GM23338 (cell line): ENCODE measurements at regions not wholly inside any gene's neighbourhood (a gene's known extent, or its start where the extent isn't known, plus 50 kb on each side); places are given as distances from the start of the nearest gene placed in this dataset.

Source experiments
- ATAC-seq: fragments of 200-7000 bp; cut with Tn5 transposase; 3 replicates; pipeline ENCODE4 v1.9.1; 2020
- DNase-seq: peaks from one replicate; pipeline ENCODE4 v3.0.0-alpha.2; 2015; ENCODE audit warnings: low spot score
- H2AFZ ChIP-seq: fragments of 200-600 bp; sonication (generic); 2 replicates; pipeline ENCODE4 v1.8.0; 2016; ENCODE audit warnings: antibody characterized with exemption, mild to moderate bottlenecking, moderate library complexity
- H3F3A ChIP-seq: fragments of 200-600 bp; sonication (generic); replicated peaks from 2 replicates; pipeline ENCODE4 v1.8.0; 2017; ENCODE audit warnings: antibody characterized with exemption, mixed run types, low read depth
- H3K27ac ChIP-seq: fragments of 200-600 bp; sonication (generic); 2 replicates; pipeline ENCODE4 v1.6.1; 2016; ENCODE audit warnings: low read depth
- H3K27me3 ChIP-seq: fragments of 200-600 bp; sonication (generic); 2 replicates; pipeline ENCODE4 v1.8.0; 2016; ENCODE audit warnings: mild to moderate bottlenecking, mixed run types, moderate library complexity; ENCODE audit not compliant: insufficient read depth
- H3K36me3 ChIP-seq: fragments of 200-600 bp; sonication (generic); 2 replicates; pipeline ENCODE4 v1.8.0; 2016; ENCODE audit warnings: mild to moderate bottlenecking; ENCODE audit not compliant: insufficient read depth
- H3K4me1 ChIP-seq: fragments of 200-600 bp; sonication (generic); 2 replicates; pipeline ENCODE4 v1.8.0; 2016; ENCODE audit warnings: mild to moderate bottlenecking, moderate library complexity; ENCODE audit not compliant: insufficient read depth
- H3K4me2 ChIP-seq: fragments of 200-600 bp; sonication (generic); 2 replicates; pipeline ENCODE4 v1.7.1; 2017; ENCODE audit warnings: mixed run types
- H3K4me3 ChIP-seq: fragments of 200-600 bp; sonication (generic); 2 replicates; pipeline ENCODE4 v1.6.1; 2016; ENCODE audit warnings: mixed run types
- H3K79me2 ChIP-seq: fragments of 200-600 bp; sonication (generic); replicated peaks from 2 replicates; pipeline ENCODE4 v1.8.0; 2017; ENCODE audit warnings: mild to moderate bottlenecking; ENCODE audit not compliant: insufficient read depth
- H3K9me2 ChIP-seq: fragments of 200-600 bp; sonication (generic); 2 replicates; pipeline ENCODE4 v1.8.0; 2017; ENCODE audit not compliant: insufficient read depth
- H4K20me1 ChIP-seq: fragments of 200-600 bp; sonication (generic); replicated peaks from 2 replicates; pipeline ENCODE4 v1.8.0; 2017; ENCODE audit warnings: mild to moderate bottlenecking; ENCODE audit not compliant: insufficient read depth
- H3K27ac Mint-ChIP-seq: 2 replicates; pipeline ENCODE4 v1.8.0; 2020; ENCODE audit warnings: inconsistent platforms, mild to moderate bottlenecking, moderate library complexity, mixed read lengths
- H3K27me3 Mint-ChIP-seq: 3 replicates; pipeline ENCODE4 v1.8.0; 2022; ENCODE audit warnings: low read depth, mild to moderate bottlenecking, moderate library complexity, mixed read lengths, inconsistent platforms; ENCODE audit not compliant: insufficient read depth, poor library complexity
- H3K36me3 Mint-ChIP-seq: 3 replicates; pipeline ENCODE4 v1.8.0; 2021; ENCODE audit warnings: low read depth, mild to moderate bottlenecking, inconsistent platforms, moderate library complexity, mixed read lengths
- H3K4me1 Mint-ChIP-seq: 3 replicates; pipeline ENCODE4 v1.8.0; 2020; ENCODE audit warnings: mild to moderate bottlenecking, inconsistent platforms, mixed read lengths
- H3K4me3 Mint-ChIP-seq: 3 replicates; pipeline ENCODE4 v1.8.0; 2021; ENCODE audit warnings: moderate library complexity, mild to moderate bottlenecking, inconsistent platforms, mixed read lengths
- H3K9me3 Mint-ChIP-seq: 3 replicates; pipeline ENCODE4 v1.8.0; 2020; ENCODE audit warnings: moderate library complexity, mild to moderate bottlenecking, inconsistent platforms, mixed read lengths
- CREB1 ChIP-seq: fragments of 250-450 bp; sonication (Bioruptor Pico); IDR thresholded peaks from 2 replicates; pipeline ENCODE4 v1.5.0; 2020; ENCODE audit warnings: low read depth, mild to moderate bottlenecking, moderate library complexity
- CTCF ChIP-seq, 2 experiments: fragments of 200-600 bp in 1 of 2; sonication (generic) in 1 of 2; conservative IDR thresholded peaks; 2 replicates each; pipeline versions ENCODE4 v1.5.1 to v1.6.1; 2016 to 2017; ENCODE audit warnings: antibody characterized with exemption in 2 of 2, low read depth in 2 of 2, mild to moderate bottlenecking in 2 of 2, moderate library complexity in 1 of 2
- ETS1 ChIP-seq: IDR thresholded peaks from 2 replicates; pipeline ENCODE4 v1.6.1; 2016; ENCODE audit warnings: antibody characterized with exemption
- EZH2 ChIP-seq: fragments of 200-600 bp; sonication (generic); IDR thresholded peaks from one replicate; pipeline ENCODE4 v1.8.0; 2017; ENCODE audit warnings: antibody characterized with exemption, mild to moderate bottlenecking, low read depth; ENCODE audit not compliant: unreplicated experiment
- JUNB ChIP-seq: IDR thresholded peaks from one replicate; pipeline ENCODE4 v1.6.1; 2016; ENCODE audit warnings: antibody characterized with exemption; ENCODE audit not compliant: unreplicated experiment
- ZNF114 ChIP-seq: fragments of 250-450 bp; sonication (Bioruptor Pico); IDR thresholded peaks from 2 replicates; pipeline ENCODE4 v1.5.0; 2020; ENCODE audit warnings: mild to moderate bottlenecking, moderate library complexity
- ZNF462 ChIP-seq: fragments of 250-450 bp; sonication (Bioruptor Pico); IDR thresholded peaks from 2 replicates; pipeline ENCODE4 v1.5.0; 2020; ENCODE audit warnings: mild to moderate bottlenecking, moderate library complexity

- no peak for DNase-seq
- Mint-ChIP-seq H3K4me1 (no peaks in the 10 kb centered on the region), H3K36me3 (no peaks in the 10 kb centered on the region), H3K27me3 (no peaks in the 10 kb centered on the region), H3K9me3 (no peaks in the 10 kb centered on the region; the same call in 2 of the 3 replicates), H3K4me3 (no peak overlapping the region), H3K27ac (no peak overlapping the region)
- no peaks in the 10 kb centered on the region for H3K4me1 ChIP-seq
- H4K20me1 ChIP-seq = no peaks in the 10 kb centered on the region
- H3K4me2 ChIP-seq = no peak overlapping the region
- no peak overlapping the region for H3K27ac ChIP-seq
- no peaks in the 10 kb centered on the region for H3K36me3 ChIP-seq
- no peaks in the 10 kb centered on the region for H3K79me2 ChIP-seq
- no peak for ATAC-seq
- H3K4me3 ChIP-seq = no peak overlapping the region
- H3F3A ChIP-seq = no peaks in the 10 kb centered on the region
- no peak for TF ChIP-seq JUNB
- no peak for TF ChIP-seq ZNF114 (CRISPR knock-in tag)
- no peak for TF ChIP-seq EZH2
- no peaks in the 10 kb centered on the region for H3K9me2 ChIP-seq
- H2AFZ ChIP-seq = no peak overlapping the region
- no peaks in the 10 kb centered on the region for H3K27me3 ChIP-seq
These were observed 79.4 kb downstream of the NAP1L3 start for GRCh38 chrX:93593966-93594365.

- no peak overlapping the region for H2AFZ ChIP-seq
- Mint-ChIP-seq H3K36me3 (no peaks in the 10 kb centered on the region), H3K27ac (no peak overlapping the region), H3K4me1 (no peaks in the 10 kb centered on the region), H3K27me3 (no peaks in the 10 kb centered on the region), H3K4me3 (no peak overlapping the region), H3K9me3 (peaks cover 2% of the 10 kb centered on the region; the same call in 2 of the 3 replicates)
- peak; percentile 10 for DNase-seq
- no peaks in the 10 kb centered on the region for H3K36me3 ChIP-seq
- no peak overlapping the region for H3K4me2 ChIP-seq
- H3K27ac ChIP-seq = no peak overlapping the region
- H3K27me3 ChIP-seq = no peaks in the 10 kb centered on the region
- H3K4me1 ChIP-seq = no peaks in the 10 kb centered on the region
- H3K9me2 ChIP-seq = no peaks in the 10 kb centered on the region
- no peak overlapping the region for H3K4me3 ChIP-seq
- no peak for TF ChIP-seq CREB1 (CRISPR knock-in tag)
- peak; percentile 33 to 36 for TF ChIP-seq CTCF (conservative IDR thresholded peaks at IDR 0.05; ENCODE audit: low read depth in 2 of 2)
- H3K79me2 ChIP-seq = no peaks in the 10 kb centered on the region
- no peaks in the 10 kb centered on the region for H3F3A ChIP-seq
- no peak for ATAC-seq
- no peaks in the 10 kb centered on the region for H4K20me1 ChIP-seq
These were observed 82.0 kb downstream of the NAP1L3 start for GRCh38 chrX:93591398-93591797.

GRCh38 chrX:93585661-93586060 is 87.7 kb downstream of the NAP1L3 start:
- no peaks in the 10 kb centered on the region for H4K20me1 ChIP-seq
- H3K4me3 ChIP-seq = no peak overlapping the region
- H3F3A ChIP-seq = no peaks in the 10 kb centered on the region
- Mint-ChIP-seq H3K27ac (no peak overlapping the region), H3K4me1 (no peaks in the 10 kb centered on the region), H3K9me3 (peaks cover 2% of the 10 kb centered on the region), H3K4me3 (no peak overlapping the region), H3K36me3 (no peaks in the 10 kb centered on the region; the same call in 2 of the 3 replicates), H3K27me3 (no peaks in the 10 kb centered on the region)
- H3K4me2 ChIP-seq = no peak overlapping the region
- no peak overlapping the region for H2AFZ ChIP-seq
- H3K27ac ChIP-seq = no peak overlapping the region
- no peaks in the 10 kb centered on the region for H3K79me2 ChIP-seq
- no peaks in the 10 kb centered on the region for H3K4me1 ChIP-seq
- ATAC-seq (no peak), DNase-seq (no peak)
- no peaks in the 10 kb centered on the region for H3K27me3 ChIP-seq
- no peaks in the 10 kb centered on the region for H3K36me3 ChIP-seq
- H3K9me2 ChIP-seq = no peaks in the 10 kb centered on the region
- no peak for TF ChIP-seq ETS1
- no peak for TF ChIP-seq ZNF462
